Transverse colon (tissue), 3 donors: ENCODE measurements at regions not wholly inside any gene's neighbourhood (a gene's known extent, or its start where the extent isn't known, plus 50 kb on each side); places are given as distances from the start of the nearest gene placed in this dataset.

Experiments
- CTCF ChIP-seq, 5 experiments: fragments of 200-600 bp in 3 of 5; fragments of 450-650 bp in 2 of 5; sonication (generic) in 3 of 5; IDR thresholded peaks; 1 replicate in 2 of 5; 2 replicates in 3 of 5; pipeline ENCODE4 v1.5.1; 2016 to 2017; ENCODE audit warnings: antibody characterized with exemption in 5 of 5, inconsistent platforms in 3 of 5, mild to moderate bottlenecking in 2 of 5, moderate library complexity in 1 of 5
- POLR2A ChIP-seq: fragments of 450-650 bp; IDR thresholded peaks from one replicate; pipeline ENCODE4 v1.6.1; 2016; ENCODE audit warnings: antibody characterized with exemption, mild to moderate bottlenecking, moderate library complexity

- TF ChIP-seq CTCF (IDR thresholded peaks at IDR 0.05): no peak
- TF ChIP-seq POLR2A: no peak
Measured at GRCh38 chr1:244350027-244350426, 101.7 kb downstream of the ADSS2 start.
